IMR-90 (cell line): ENCODE measurements at regions not wholly inside any gene's neighbourhood (a gene's known extent, or its start where the extent isn't known, plus 50 kb on each side); places are given as distances from the start of the nearest gene placed in this dataset.

ENCODE experiments used
- ATAC-seq: fragments of 200-7000 bp; cut with Tn5 transposase; 2 replicates; pipeline ENCODE4 v1.9.1; 2020; ENCODE audit warnings: low read depth, mild to moderate bottlenecking, moderate library complexity
- BruUV-seq: library from RNA; stranded (reverse); fragments of 400-500 nt; replicated peaks from 2 replicates; lab custom pipeline; 2021; lab: Mats Ljungman, UMichigan
- CTCF ChIA-PET: fragments of 300-600 bp; formaldehyde crosslinking; extraction: SDS; loops from one replicate; lab custom pipeline; 2021; ENCODE audit warnings: antibody characterized with exemption; lab: Yijun Ruan, JAX
- POLR2A ChIA-PET: fragments of 300-600 bp; sonication (Branson Sonifier 250); formaldehyde crosslinking; loops from one replicate; lab custom pipeline; 2022; ENCODE audit warnings: antibody characterized with exemption; ENCODE audit not compliant: unreplicated experiment; lab: Charles Lee
- DNase-seq: peaks from one replicate; pipeline ENCODE4 v3.0.0; 2013
- H2AFZ ChIP-seq: replicated peaks from 2 replicates; pipeline ENCODE3; 2013; ENCODE audit warnings: low read length, mild to moderate bottlenecking; ENCODE audit not compliant: poor library complexity
- H2AK5ac ChIP-seq: 2 replicates; pipeline ENCODE4 v1.6.1; 2013; ENCODE audit warnings: low read depth, low read length, inconsistent platforms
- H2AK9ac ChIP-seq: replicated peaks from 2 replicates; pipeline ENCODE3; 2013; ENCODE audit warnings: mild to moderate bottlenecking, low read depth, low read length, moderate library complexity; ENCODE audit not compliant: poor library complexity
- H2BK120ac ChIP-seq: 2 replicates; pipeline ENCODE4 v1.6.1; 2013; ENCODE audit warnings: low read depth, low read length, inconsistent platforms
- H2BK15ac ChIP-seq: 3 replicates; pipeline ENCODE4 v1.6.1; 2013; ENCODE audit warnings: low read depth, low read length, inconsistent platforms
- H2BK20ac ChIP-seq: 2 replicates; pipeline ENCODE4 v1.6.1; 2013; ENCODE audit warnings: low read depth, mild to moderate bottlenecking, inconsistent platforms, low read length, moderate library complexity
- H2BK5ac ChIP-seq: 2 replicates; pipeline ENCODE4 v1.6.1; 2013; ENCODE audit warnings: mild to moderate bottlenecking, low read depth, low read length, inconsistent platforms; ENCODE audit not compliant: poor library complexity, severe bottlenecking
- H3K14ac ChIP-seq: replicated peaks from 2 replicates; pipeline ENCODE4 v1.6.1; 2013; ENCODE audit warnings: low read depth, low read length, inconsistent platforms
- H3K18ac ChIP-seq: 2 replicates; pipeline ENCODE4 v1.6.1; 2013; ENCODE audit warnings: low read depth, low read length, control low read depth
- H3K23ac ChIP-seq: 2 replicates; pipeline ENCODE4 v1.6.1; 2013; ENCODE audit warnings: low read depth, low read length, inconsistent platforms
- H3K27ac ChIP-seq: 2 replicates; pipeline ENCODE4 v1.5.1; 2013; ENCODE audit warnings: mild to moderate bottlenecking, control low read depth, low read length; ENCODE audit not compliant: insufficient read depth
- H3K27me3 ChIP-seq: 2 replicates; pipeline ENCODE4 v1.6.1; 2013; ENCODE audit warnings: low read length; ENCODE audit not compliant: control insufficient read depth, insufficient read depth
- H3K36me3 ChIP-seq: 2 replicates; pipeline ENCODE4 v1.6.1; 2013; ENCODE audit warnings: low read length, mixed read lengths; ENCODE audit not compliant: control insufficient read depth, insufficient read depth
- H3K4ac ChIP-seq: 2 replicates; pipeline ENCODE4 v1.6.1; 2013; ENCODE audit warnings: low read depth, low read length, inconsistent platforms
- H3K4me1 ChIP-seq: 2 replicates; pipeline ENCODE4 v1.6.1; 2013; ENCODE audit warnings: low read length, mixed read lengths; ENCODE audit not compliant: control insufficient read depth, insufficient read depth
- H3K4me2 ChIP-seq: 2 replicates; pipeline ENCODE4 v1.6.1; 2013; ENCODE audit warnings: low read depth, mild to moderate bottlenecking, control low read depth, low read length, moderate library complexity
- H3K4me3 ChIP-seq: 2 replicates; pipeline ENCODE4 v1.5.1; 2013; ENCODE audit warnings: low read depth, mild to moderate bottlenecking, control low read depth, low read length, moderate library complexity; ENCODE audit not compliant: insufficient read depth
- H3K56ac ChIP-seq: 2 replicates; pipeline ENCODE4 v1.6.1; 2013; ENCODE audit warnings: low read length, inconsistent platforms; ENCODE audit not compliant: insufficient read depth; ENCODE audit errors: extremely low read depth
- H3K79me1 ChIP-seq, 2 experiments: 2 replicates each; pipeline ENCODE4 v1.6.1; 2013; ENCODE audit warnings: low read length in 2 of 2, inconsistent platforms in 1 of 2, low read depth in 1 of 2
- H3K9ac ChIP-seq: 2 replicates; pipeline ENCODE4 v1.6.1; 2013; ENCODE audit warnings: low read depth, low read length, control low read depth
- H3K9me1 ChIP-seq: 2 replicates; pipeline ENCODE4 v1.6.1; 2013; ENCODE audit warnings: low read length, inconsistent platforms; ENCODE audit not compliant: insufficient read depth
- H3K9me3 ChIP-seq: 2 replicates; pipeline ENCODE4 v1.6.1; 2013; ENCODE audit warnings: low read length; ENCODE audit not compliant: control insufficient read depth, insufficient read depth
- H4K20me1 ChIP-seq: 2 replicates; pipeline ENCODE4 v1.6.1; 2013; ENCODE audit warnings: low read length, inconsistent platforms; ENCODE audit not compliant: insufficient read depth
- H4K5ac ChIP-seq: 2 replicates; pipeline ENCODE4 v1.6.1; 2013; ENCODE audit warnings: mild to moderate bottlenecking, low read depth, low read length, control low read depth
- H4K8ac ChIP-seq, 2 experiments: 2 replicates each; pipeline ENCODE4 v1.6.1; 2013; ENCODE audit warnings: low read depth in 2 of 2, low read length in 2 of 2, control low read depth in 1 of 2, inconsistent platforms in 1 of 2
- H4K91ac ChIP-seq: 2 replicates; pipeline ENCODE4 v1.6.1; 2013; ENCODE audit warnings: low read depth, low read length, inconsistent platforms; ENCODE audit not compliant: insufficient read depth
- BHLHE40 ChIP-seq: fragments of 150-350 bp; IDR thresholded peaks from 2 replicates; pipeline ENCODE4 v1.6.1; 2016; ENCODE audit warnings: mild to moderate bottlenecking, low read depth, low read length
- CEBPB ChIP-seq: IDR thresholded peaks from 2 replicates; pipeline ENCODE4 v1.6.1; 2012; ENCODE audit warnings: low read depth, low read length, improper control_type of control experiment
- CHD1 ChIP-seq: IDR thresholded peaks from 2 replicates; pipeline ENCODE4 v1.6.1; 2012; ENCODE audit warnings: low read depth, low read length, improper control_type of control experiment
- CTCF ChIP-seq: conservative IDR thresholded peaks from 2 replicates; pipeline ENCODE4 v1.5.1; 2012; ENCODE audit warnings: mild to moderate bottlenecking, low read depth, low read length, improper control_type of control experiment
- FOS ChIP-seq: fragments of 150-350 bp; IDR thresholded peaks from 2 replicates; pipeline ENCODE4 v1.6.1; 2016; ENCODE audit warnings: low read depth, low read length
- MAFK ChIP-seq: IDR thresholded peaks from 2 replicates; pipeline ENCODE4 v1.6.1; 2012; ENCODE audit warnings: low read depth, low read length, improper control_type of control experiment
- MAZ ChIP-seq: IDR thresholded peaks from 2 replicates; pipeline ENCODE4 v1.6.1; 2012; ENCODE audit warnings: low read depth, mild to moderate bottlenecking, low read length, improper control_type of control experiment, moderate library complexity, borderline replicate concordance
- MXI1 ChIP-seq: IDR thresholded peaks from 2 replicates; pipeline ENCODE4 v1.6.1; 2012; ENCODE audit warnings: low read depth, mild to moderate bottlenecking, low read length, moderate library complexity, borderline replicate concordance
- NFE2L2 ChIP-seq: fragments of 150-350 bp; IDR thresholded peaks from 2 replicates; pipeline ENCODE4 v1.6.1; 2016; ENCODE audit warnings: low read depth, mild to moderate bottlenecking, low read length
- POLR2A ChIP-seq: IDR thresholded peaks from 2 replicates; pipeline ENCODE4 v1.6.1; 2012; ENCODE audit warnings: mild to moderate bottlenecking, low read depth, low read length
- RAD21 ChIP-seq: IDR thresholded peaks from 2 replicates; pipeline ENCODE4 v1.6.1; 2012; ENCODE audit warnings: low read length, improper control_type of control experiment
- RCOR1 ChIP-seq: IDR thresholded peaks from 2 replicates; pipeline ENCODE4 v1.6.1; 2012; ENCODE audit warnings: mild to moderate bottlenecking, low read length, improper control_type of control experiment; ENCODE audit not compliant: insufficient replicate concordance
- RFX5 ChIP-seq: IDR thresholded peaks from 2 replicates; pipeline ENCODE4 v1.8.0; 2012; ENCODE audit warnings: low read depth, mild to moderate bottlenecking, low read length, moderate library complexity
- SMC3 ChIP-seq: fragments of 150-350 bp; IDR thresholded peaks from 2 replicates; pipeline ENCODE4 v1.6.1; 2016; ENCODE audit warnings: low read depth, mild to moderate bottlenecking, antibody characterized with exemption, low read length, moderate library complexity
- USF2 ChIP-seq: fragments of 150-350 bp; IDR thresholded peaks from 2 replicates; pipeline ENCODE4 v1.6.1; 2017; ENCODE audit warnings: mild to moderate bottlenecking, antibody characterized with exemption, low read length, low read depth
- dilution Hi-C: fragments of 300-500 bp; cut with HindIII; formaldehyde crosslinking; loops from one replicate; pipeline ENCODE4 v1.14.3; 2018; ENCODE audit warnings: low sequenced_read_pairs; ENCODE audit not compliant: unreplicated experiment
- in situ Hi-C: fragments of 300-500 bp; cut with MboI; formaldehyde crosslinking; loops from 3 replicates; pipeline ENCODE4 v1.14.3; 2019; ENCODE audit warnings: low sequenced_read_pairs, inconsistent platforms, mixed read lengths
- intact Hi-C: fragments of 100-400 bp; cut with micrococcal nuclease; formaldehyde crosslinking; loops from 2 replicates; pipeline ENCODE4 v1.10.0; 2022
- TF ChIP-seq, protein P1 (sequence below): fragments of 150-350 bp; IDR thresholded peaks from 2 replicates; pipeline ENCODE4 v1.6.1; 2016; ENCODE audit warnings: low read depth, mild to moderate bottlenecking, low read length, moderate library complexity, borderline replicate concordance

- Histone ChIP-seq H3K27me3 (no peaks in the 10 kb centered on the region), H2AK5ac (peak overlapping the region; percentile 88; the same call in 1 of the 2 replicates), H4K8ac (peak overlapping the region; percentile 98), H3K4me1 (peaks cover 22% of the 10 kb centered on the region), H2BK15ac (peak overlapping the region; percentile 95; the same call in 2 of the 3 replicates), H4K5ac (peak overlapping the region; percentile 100), H3K9me3 (no peaks in the 10 kb centered on the region), H3K9ac (peak overlapping the region; percentile 72; the same call in 1 of the 2 replicates), H3K36me3 (no peaks in the 10 kb centered on the region), H2AK9ac (no peak overlapping the region), H3K56ac (peak overlapping the region; percentile 99), H4K20me1 (no peaks in the 10 kb centered on the region), H3K9me1 (peaks cover 15% of the 10 kb centered on the region; the same call in 1 of the 2 replicates), H2BK5ac (peak overlapping the region; percentile 100), H2BK120ac (peak overlapping the region; percentile 98), H3K4ac (peak overlapping the region; percentile 97), H3K14ac (peak overlapping the region; percentile 91), H3K27ac (peak overlapping the region; percentile 100), H3K4me2 (peak overlapping the region; percentile 87), H3K4me3 (no peak overlapping the region), H2BK20ac (peak overlapping the region; percentile 98), H4K91ac (peak overlapping the region; percentile 100), H3K18ac (peak overlapping the region; percentile 100), H3K79me1 (peaks cover 0 to 7% of the 10 kb centered on the region in 2 experiments; a peak in 1 of 4 replicates), H3K23ac (peak overlapping the region; percentile 80), H2AFZ (no peak overlapping the region)
- BruUV-seq = no TSS peak
- ChIA-PET CTCF (no interaction called here), POLR2A (no interaction called here)
- DNase-seq = no peak
- no peak for ATAC-seq
- in situ Hi-C loops = no loop called here
- dilution Hi-C loops = no loop called here
- intact Hi-C loops = loop anchor here (1.0 to 10.0 kb wide), 8 partner anchors 67 to 686 kb away; no protein-coding TSS in a partner anchor
- no peak for TF ChIP-seq NFE2L2
- TF ChIP-seq CHD1 = no peak
- TF ChIP-seq CEBPB = no peak
- TF ChIP-seq BHLHE40 = no peak
- TF ChIP-seq MXI1 = no peak
- no peak for TF ChIP-seq POLR2A
- TF ChIP-seq, protein P1, sequence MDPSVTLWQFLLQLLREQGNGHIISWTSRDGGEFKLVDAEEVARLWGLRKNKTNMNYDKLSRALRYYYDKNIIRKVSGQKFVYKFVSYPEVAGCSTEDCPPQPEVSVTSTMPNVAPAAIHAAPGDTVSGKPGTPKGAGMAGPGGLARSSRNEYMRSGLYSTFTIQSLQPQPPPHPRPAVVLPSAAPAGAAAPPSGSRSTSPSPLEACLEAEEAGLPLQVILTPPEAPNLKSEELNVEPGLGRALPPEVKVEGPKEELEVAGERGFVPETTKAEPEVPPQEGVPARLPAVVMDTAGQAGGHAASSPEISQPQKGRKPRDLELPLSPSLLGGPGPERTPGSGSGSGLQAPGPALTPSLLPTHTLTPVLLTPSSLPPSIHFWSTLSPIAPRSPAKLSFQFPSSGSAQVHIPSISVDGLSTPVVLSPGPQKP = no peak
- no peak for TF ChIP-seq MAZ
- TF ChIP-seq RCOR1 = no peak
- no peak for TF ChIP-seq CTCF
- TF ChIP-seq SMC3 = no peak
- TF ChIP-seq MAFK = no peak
- TF ChIP-seq RAD21 = no peak
- no peak for TF ChIP-seq USF2
- no peak for TF ChIP-seq FOS
- no peak for TF ChIP-seq RFX5
These were observed 329.3 kb upstream of the RASGRP1 start for GRCh38 chr15:38893925-38894242.
